ENCODE measurements at regions not wholly inside any gene's neighbourhood (a gene's known extent, or its start where the extent isn't known, plus 50 kb on each side); places are given as distances from the start of the nearest gene placed in this dataset.

DNA sequence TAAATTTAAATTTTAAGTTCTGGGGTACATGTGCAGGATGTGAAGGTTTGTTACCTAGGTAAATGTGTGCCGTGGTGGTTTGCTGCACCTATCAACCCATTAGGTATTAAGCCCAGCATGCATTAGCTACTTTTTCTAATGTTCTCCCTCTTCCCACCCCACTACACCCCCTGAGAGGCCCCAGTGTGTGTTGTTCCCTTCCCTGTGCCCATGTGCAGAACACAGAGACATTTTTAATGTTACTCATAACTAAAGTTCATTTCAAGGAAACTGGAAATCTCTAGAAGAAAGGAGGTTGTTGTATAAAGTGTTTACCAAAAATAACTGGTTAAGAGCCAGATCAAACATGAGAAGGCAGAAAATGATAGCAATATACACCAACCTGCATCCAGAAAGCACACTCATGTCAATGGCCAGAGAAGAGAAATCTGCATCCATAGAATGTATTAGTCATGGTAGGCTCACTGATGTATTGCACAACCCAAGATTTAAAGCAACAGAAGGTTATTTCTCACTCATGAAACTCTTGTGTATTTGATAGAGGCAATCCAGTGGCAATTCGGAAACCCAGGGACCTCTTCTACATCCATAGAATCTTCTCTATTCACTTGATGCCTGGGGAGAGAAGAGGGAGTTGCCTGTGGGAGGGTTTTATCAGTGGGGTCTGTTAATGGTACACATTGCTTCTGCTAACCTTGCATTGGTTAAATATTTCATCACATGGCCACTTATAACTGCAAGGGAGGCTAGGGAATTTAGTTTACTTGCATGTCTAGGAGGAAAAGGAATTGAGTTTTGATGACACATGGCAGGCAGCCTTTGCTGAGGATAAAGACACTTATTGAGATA lies 321.9 kb upstream of the RASGRP1 start:
- Histone ChIP-seq H3K9me3 (peaks cover 0 to 2% (median 0%) of the 10 kb centered on the region in 8 donors), H3K27ac (peak overlapping the region in 1 of 8 donors; percentile 34), H3K4me3 (no peak overlapping the region), H3K27me3 (replicated peaks in 1 of 7) (no peaks in the 10 kb centered on the region), H3K36me3 (no peaks in the 10 kb centered on the region), H3K4me1 (peaks cover 0 to 4% (median 0%) of the 10 kb centered on the region in 6 donors)
- intact Hi-C loops (cut with DNase I; ENCODE audit: low total_unique reads) = no loop called here
- WGBS, 5 donors = 85 to 90% (median 86%) methylated on average over 2 of the region's 2 CpGs
- TF ChIP-seq POLR2A (IDR thresholded peaks at IDR 0.05) (no peak), POLR2AphosphoS5 (IDR thresholded peaks at IDR 0.05) (no peak)
- TF ChIP-seq, protein P1, sequence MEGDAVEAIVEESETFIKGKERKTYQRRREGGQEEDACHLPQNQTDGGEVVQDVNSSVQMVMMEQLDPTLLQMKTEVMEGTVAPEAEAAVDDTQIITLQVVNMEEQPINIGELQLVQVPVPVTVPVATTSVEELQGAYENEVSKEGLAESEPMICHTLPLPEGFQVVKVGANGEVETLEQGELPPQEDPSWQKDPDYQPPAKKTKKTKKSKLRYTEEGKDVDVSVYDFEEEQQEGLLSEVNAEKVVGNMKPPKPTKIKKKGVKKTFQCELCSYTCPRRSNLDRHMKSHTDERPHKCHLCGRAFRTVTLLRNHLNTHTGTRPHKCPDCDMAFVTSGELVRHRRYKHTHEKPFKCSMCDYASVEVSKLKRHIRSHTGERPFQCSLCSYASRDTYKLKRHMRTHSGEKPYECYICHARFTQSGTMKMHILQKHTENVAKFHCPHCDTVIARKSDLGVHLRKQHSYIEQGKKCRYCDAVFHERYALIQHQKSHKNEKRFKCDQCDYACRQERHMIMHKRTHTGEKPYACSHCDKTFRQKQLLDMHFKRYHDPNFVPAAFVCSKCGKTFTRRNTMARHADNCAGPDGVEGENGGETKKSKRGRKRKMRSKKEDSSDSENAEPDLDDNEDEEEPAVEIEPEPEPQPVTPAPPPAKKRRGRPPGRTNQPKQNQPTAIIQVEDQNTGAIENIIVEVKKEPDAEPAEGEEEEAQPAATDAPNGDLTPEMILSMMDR (IDR thresholded peaks at IDR 0.05 in 8 of 11, conservative IDR thresholded peaks at IDR 0.05 in 3 of 11) = no peak
- no peak for DNase-seq

DNA sequence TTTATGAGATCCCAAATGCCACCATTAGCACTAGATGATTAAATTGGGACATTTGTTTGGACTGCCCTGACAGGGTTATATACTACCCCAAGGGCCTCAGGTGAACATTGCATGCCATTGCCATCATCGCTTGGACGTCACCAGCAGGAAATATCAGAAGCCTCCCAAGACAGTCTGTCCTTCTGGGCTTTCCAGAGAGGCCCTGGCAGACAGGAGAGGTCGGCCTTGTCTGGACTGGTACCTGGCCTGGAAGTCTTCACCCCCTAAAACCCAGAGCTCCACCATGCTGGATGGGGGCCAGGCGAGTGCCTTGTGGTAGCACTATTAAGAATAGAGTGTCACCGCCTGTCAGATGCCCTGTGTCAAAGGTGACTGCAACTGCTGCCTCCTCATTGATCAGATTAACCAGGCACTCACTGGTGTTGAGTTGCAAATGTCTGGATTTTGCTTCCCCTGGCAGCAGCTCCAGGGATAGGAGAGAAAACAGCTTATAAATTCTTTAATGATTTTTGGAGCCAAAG lies 324.1 kb upstream of the RASGRP1 start:
- Histone ChIP-seq H3K4me1 (peaks cover 0 to 4% (median 0%) of the 10 kb centered on the region in 6 donors), H3K9me3 (peaks cover 0 to 6% (median 0%) of the 10 kb centered on the region in 8 donors), H3K36me3 (no peaks in the 10 kb centered on the region), H3K27me3 (replicated peaks in 1 of 7) (no peaks in the 10 kb centered on the region), H3K4me3 (no peak overlapping the region), H3K27ac (no peak overlapping the region)
- TF ChIP-seq POLR2AphosphoS5 (IDR thresholded peaks at IDR 0.05) = no peak
- TF ChIP-seq, protein P1 (IDR thresholded peaks at IDR 0.05 in 8 of 11, conservative IDR thresholded peaks at IDR 0.05 in 3 of 11) = no peak
- intact Hi-C loops (cut with DNase I; ENCODE audit: low total_unique reads) = no loop called here
- DNase-seq = no peak
- WGBS, 5 donors = 85 to 88% (median 87%) methylated on average over 4 to 5 of the region's 5 CpGs

DNA sequence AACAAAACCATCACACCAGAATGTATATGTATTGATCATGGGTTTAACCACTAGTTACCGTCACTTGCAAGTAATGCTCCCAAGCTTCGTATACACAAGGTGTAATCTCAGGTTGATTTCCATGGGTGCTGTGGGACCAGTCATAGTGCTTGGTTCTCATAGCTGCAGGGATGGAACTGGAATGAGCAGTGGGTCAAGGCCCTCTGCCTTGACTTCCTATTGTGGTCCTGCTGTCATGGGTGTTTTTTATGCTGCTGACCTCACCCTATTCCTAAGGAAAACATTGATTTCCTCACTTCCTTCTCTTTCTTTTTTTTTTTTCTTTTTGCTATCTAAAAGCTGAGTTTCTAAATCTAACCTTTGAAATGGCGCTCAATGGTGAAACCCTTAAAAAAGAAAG lies 325.6 kb upstream of the RASGRP1 start:
- H3K4me3 ChIP-seq = no peak overlapping the region
- H3K27ac ChIP-seq = no peak overlapping the region
- H3K4me1 ChIP-seq = peaks cover 0 to 4% (median 0%) of the 10 kb centered on the region in 6 donors
- no peak for DNase-seq
- no peaks in the 10 kb centered on the region for H3K27me3 ChIP-seq (replicated peaks in 1 of 7)
- 76 to 91% (median 89%) methylated on average over 3 of the region's 3 CpGs for WGBS, 5 donors
- peaks cover 0 to 6% (median 0%) of the 10 kb centered on the region in 8 donors for H3K9me3 ChIP-seq
- intact Hi-C loops (cut with DNase I; ENCODE audit: low total_unique reads) = loop anchor here (10.0 kb wide), 1 partner anchor 65 kb away; no protein-coding TSS in a partner anchor
- TF ChIP-seq POLR2A (IDR thresholded peaks at IDR 0.05) (no peak), POLR2AphosphoS5 (IDR thresholded peaks at IDR 0.05) (no peak)
- TF ChIP-seq, protein P1 (IDR thresholded peaks at IDR 0.05 in 8 of 11, conservative IDR thresholded peaks at IDR 0.05 in 3 of 11) = no peak
- no peaks in the 10 kb centered on the region for H3K36me3 ChIP-seq

DNA sequence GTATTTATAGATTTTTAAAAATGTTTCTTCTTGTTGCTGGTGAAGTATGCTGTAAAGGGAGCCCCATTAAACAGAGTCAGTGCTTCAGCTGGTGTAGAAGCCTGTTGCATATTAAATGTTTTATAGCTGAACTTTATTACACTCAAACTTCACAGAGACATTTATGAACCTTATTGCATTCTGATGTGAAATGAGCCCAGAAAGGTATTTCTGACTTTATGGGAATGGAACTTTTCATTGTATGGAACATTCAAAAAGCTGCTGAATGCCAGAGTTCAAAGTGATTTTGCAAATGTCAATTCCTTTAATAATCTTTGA lies 329.3 kb upstream of the RASGRP1 start:
- intact Hi-C loops (cut with DNase I; ENCODE audit: low total_unique reads) = loop anchor here (10.0 kb wide), 1 partner anchor 61 kb away; no protein-coding TSS in a partner anchor
- TF ChIP-seq POLR2AphosphoS5 (IDR thresholded peaks at IDR 0.05) (no peak), POLR2A (IDR thresholded peaks at IDR 0.05) (no peak)
- TF ChIP-seq, protein P1 (IDR thresholded peaks at IDR 0.05 in 8 of 11, conservative IDR thresholded peaks at IDR 0.05 in 3 of 11) = no peak
- H3K36me3 ChIP-seq = no peaks in the 10 kb centered on the region
- peak overlapping the region in 3 of 8 donors; percentile 3 to 22 (median 15) for H3K27ac ChIP-seq
- no peak for DNase-seq
- H3K4me1 ChIP-seq = peaks cover 0 to 11% (median 0%) of the 10 kb centered on the region in 6 donors
- peaks cover 0 to 6% (median 0%) of the 10 kb centered on the region in 8 donors for H3K9me3 ChIP-seq
- no peaks in the 10 kb centered on the region for H3K27me3 ChIP-seq (replicated peaks in 1 of 7)
- H3K4me3 ChIP-seq = no peak overlapping the region

Data from spleen (tissue), 11 donors.